Fibroblast of lung (primary cell): ENCODE measurements at regions not wholly inside any gene's neighbourhood (a gene's known extent, or its start where the extent isn't known, plus 50 kb on each side); places are given as distances from the start of the nearest gene placed in this dataset.
A peak's percentile ranks its signal among the peaks of the same experiment; 100 is the strongest.

Experiments used
- DNase-seq, 2 donors: peaks; one replicate each; pipeline versions ENCODE4 v3.0.0 to v3.0.0-alpha.2; 2010; ENCODE audit warnings: low read depth in 2 of 2
- H2AFZ ChIP-seq: 2 replicates; pipeline ENCODE4 v1.5.1; 2012; ENCODE audit warnings: low read length, control low read depth, inconsistent platforms
- H3K27ac ChIP-seq: 2 replicates; pipeline ENCODE4 v1.5.1; 2011; ENCODE audit warnings: low read length, control low read depth; ENCODE audit not compliant: insufficient read depth
- H3K27me3 ChIP-seq: 2 replicates; pipeline ENCODE4 v1.5.1; 2011; ENCODE audit warnings: mild to moderate bottlenecking, low read length; ENCODE audit not compliant: control insufficient read depth, insufficient read depth
- H3K36me3 ChIP-seq: 2 replicates; pipeline ENCODE4 v1.5.1; 2011; ENCODE audit warnings: low read length; ENCODE audit not compliant: control insufficient read depth, insufficient read depth
- H3K4me1 ChIP-seq: 2 replicates; pipeline ENCODE4 v1.5.1; 2011; ENCODE audit warnings: low read length; ENCODE audit not compliant: control insufficient read depth, insufficient read depth; ENCODE audit errors: extremely low read depth
- H3K4me2 ChIP-seq: 2 replicates; pipeline ENCODE4 v1.5.1; 2011; ENCODE audit warnings: low read length, control low read depth; ENCODE audit not compliant: insufficient read depth; ENCODE audit errors: extremely low read depth
- H3K4me3 ChIP-seq, 4 experiments: fragments of 200-600 bp in 1 of 4; sonication (generic) in 1 of 4; replicated peaks in 1 of 4; 2 replicates each; pipeline ENCODE4 v1.5.1; 2011 to 2016; ENCODE audit warnings: low read length in 4 of 4, low read depth in 3 of 4, mild to moderate bottlenecking in 3 of 4, control low read depth in 2 of 4, inconsistent platforms in 1 of 4, mixed read lengths in 1 of 4; ENCODE audit not compliant: insufficient read depth in 1 of 4; ENCODE audit errors: control extremely low read depth in 1 of 4
- H3K79me2 ChIP-seq: 2 replicates; pipeline ENCODE4 v1.5.1; 2012; ENCODE audit warnings: mild to moderate bottlenecking, low read length, inconsistent platforms; ENCODE audit not compliant: control insufficient read depth, insufficient read depth
- H3K9ac ChIP-seq: 2 replicates; pipeline ENCODE4 v1.5.1; 2011; ENCODE audit warnings: mild to moderate bottlenecking, low read length, control low read depth; ENCODE audit not compliant: insufficient read depth
- H3K9me3 ChIP-seq: 2 replicates; pipeline ENCODE4 v1.5.1; 2012; ENCODE audit warnings: low read depth, low read length; ENCODE audit not compliant: control insufficient read depth, insufficient read depth
- H4K20me1 ChIP-seq: 2 replicates; pipeline ENCODE4 v1.5.1; 2011; ENCODE audit warnings: low read length; ENCODE audit not compliant: control insufficient read depth, insufficient read depth; ENCODE audit errors: extremely low read depth
- CTCF ChIP-seq, 2 donors: IDR thresholded peaks in 1 of 2; conservative IDR thresholded peaks in 1 of 2; 1 replicate in 1 of 2; 2 replicates in 1 of 2; pipeline ENCODE4 v1.5.1; 2011 to 2012; ENCODE audit warnings: low read length in 2 of 2, control low read depth in 1 of 2, inconsistent platforms in 1 of 2, low read depth in 1 of 2, mild to moderate bottlenecking in 1 of 2
- EZH2 ChIP-seq: IDR thresholded peaks from 2 replicates; pipeline ENCODE4 v1.5.1; 2012; ENCODE audit warnings: low read length, control low read depth, mild to moderate bottlenecking; ENCODE audit errors: missing control alignments

DNA sequence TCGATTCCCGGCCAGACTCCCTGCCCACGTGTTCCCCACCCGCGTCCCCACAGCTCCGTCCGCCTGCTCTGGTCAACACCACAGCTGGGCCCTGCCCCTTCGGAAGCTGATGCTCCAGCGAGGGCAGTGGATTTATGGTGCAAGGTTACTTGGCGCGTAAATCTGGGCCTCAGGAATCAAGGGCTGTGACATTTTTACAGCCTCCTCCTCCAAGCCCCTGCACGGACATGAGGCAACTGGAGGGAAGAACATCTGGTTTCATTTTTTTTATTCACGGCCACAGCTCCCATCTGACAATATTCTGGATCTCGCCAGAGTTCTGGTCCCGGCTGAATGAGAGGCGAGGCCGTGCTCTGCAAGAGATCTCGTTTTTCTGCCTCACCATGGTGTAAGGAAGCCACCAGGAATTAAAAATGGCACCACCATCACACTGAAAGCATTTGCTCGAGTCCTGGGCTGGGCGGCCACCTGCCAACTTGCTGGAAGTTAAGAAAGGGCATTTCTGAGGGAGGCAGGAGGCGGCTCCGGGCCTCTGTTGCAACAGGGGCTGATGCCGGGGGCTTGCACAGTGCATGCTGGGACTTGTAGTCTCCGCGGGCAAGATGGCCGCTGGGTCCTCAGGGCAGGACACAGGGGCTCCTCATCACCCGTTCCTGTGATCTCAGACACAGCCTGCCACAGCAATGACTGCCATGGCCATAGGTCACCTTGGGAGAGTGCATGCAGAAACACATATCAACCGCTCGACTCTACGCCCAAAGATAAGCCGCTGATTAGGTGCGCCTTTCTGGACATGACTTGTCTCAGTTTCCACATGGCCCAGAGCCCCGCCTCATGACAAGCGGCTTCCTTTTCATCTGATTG, 148.5 kb downstream of the LY86 start:
- H3K36me3 ChIP-seq = no peaks in the 10 kb centered on the region
- no peaks in the 10 kb centered on the region for H3K27me3 ChIP-seq
- H3K9me3 ChIP-seq = no peaks in the 10 kb centered on the region
- H3K79me2 ChIP-seq = no peaks in the 10 kb centered on the region
- H2AFZ ChIP-seq = peak overlapping the region; percentile 97
- no peak overlapping the region for H3K27ac ChIP-seq
- TF ChIP-seq CTCF (conservative IDR thresholded peaks at IDR 0.05 in 1 of 2, IDR thresholded peaks at IDR 0.05 in 1 of 2; ENCODE audit: low read depth in 1 of 2, low read length in 2 of 2) (no peak), EZH2 (no peak)
- no peak overlapping the region for H3K9ac ChIP-seq
- peak in 1 of 2 donors; percentile 56 for DNase-seq
- H4K20me1 ChIP-seq = no peaks in the 10 kb centered on the region
- H3K4me1 ChIP-seq = peaks cover 3% of the 10 kb centered on the region
- peak overlapping the region; percentile 76 for H3K4me2 ChIP-seq
- peak overlapping the region; percentile 3 to 47 (median 35) for H3K4me3 ChIP-seq

GRCh38 chr6:6737671-6738070, 149.2 kb downstream of the LY86 start:
- peaks cover 3% of the 10 kb centered on the region for H3K4me1 ChIP-seq
- no peak overlapping the region for H3K27ac ChIP-seq
- no peaks in the 10 kb centered on the region for H3K27me3 ChIP-seq
- peak overlapping the region; percentile 97 for H2AFZ ChIP-seq
- no peaks in the 10 kb centered on the region for H3K9me3 ChIP-seq
- H3K9ac ChIP-seq = no peak overlapping the region
- DNase-seq = no peak
- TF ChIP-seq EZH2 (no peak), CTCF (conservative IDR thresholded peaks at IDR 0.05 in 1 of 2, IDR thresholded peaks at IDR 0.05 in 1 of 2; ENCODE audit: low read depth in 1 of 2, low read length in 2 of 2) (no peak)
- peak overlapping the region; percentile 76 for H3K4me2 ChIP-seq
- H4K20me1 ChIP-seq = no peaks in the 10 kb centered on the region
- no peaks in the 10 kb centered on the region for H3K36me3 ChIP-seq
- peak overlapping the region in 2 of 4 experiments; percentile 37 to 47 for H3K4me3 ChIP-seq
- H3K79me2 ChIP-seq = no peaks in the 10 kb centered on the region

DNA sequence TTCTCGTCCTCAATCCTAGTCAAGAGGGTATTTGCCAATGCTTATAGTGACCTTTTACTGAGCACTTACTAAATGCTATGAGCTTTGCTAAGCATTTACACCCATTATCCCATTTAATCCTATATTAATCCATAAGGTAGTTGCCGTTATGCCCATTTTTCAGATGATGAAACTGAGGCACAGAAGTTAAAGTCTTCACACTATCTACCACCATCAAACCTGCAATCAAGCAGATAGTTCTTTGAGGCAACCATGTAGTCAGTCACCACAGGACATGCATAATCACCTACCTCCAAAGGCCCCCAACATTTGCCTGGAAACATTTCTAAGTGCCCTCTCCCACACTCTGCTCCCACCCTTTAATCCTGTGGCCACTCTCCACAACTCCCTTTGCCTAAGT, 149.6 kb downstream of the LY86 start:
- H3K9me3 ChIP-seq = no peaks in the 10 kb centered on the region
- peaks cover 3% of the 10 kb centered on the region for H3K4me1 ChIP-seq
- H3K36me3 ChIP-seq = no peaks in the 10 kb centered on the region
- no peaks in the 10 kb centered on the region for H3K27me3 ChIP-seq
- DNase-seq = no peak
- H3K4me3 ChIP-seq = no peak overlapping the region
- no peak overlapping the region for H3K4me2 ChIP-seq
- H4K20me1 ChIP-seq = no peaks in the 10 kb centered on the region
- no peaks in the 10 kb centered on the region for H3K79me2 ChIP-seq
- no peak overlapping the region for H3K27ac ChIP-seq
- no peak overlapping the region for H2AFZ ChIP-seq
- H3K9ac ChIP-seq = no peak overlapping the region
- TF ChIP-seq CTCF (conservative IDR thresholded peaks at IDR 0.05 in 1 of 2, IDR thresholded peaks at IDR 0.05 in 1 of 2; ENCODE audit: low read depth in 1 of 2, low read length in 2 of 2) (no peak), EZH2 (no peak)
